GM21737 (cell line): ENCODE measurements at regions not wholly inside any gene's neighbourhood (a gene's known extent, or its start where the extent isn't known, plus 50 kb on each side); places are given as distances from the start of the nearest gene placed in this dataset.
"Not testable (repeated sequence)": the region's sequence is repeated elsewhere in the genome, so short reads cannot be mapped to it uniquely, and the experiment has no call there.

ENCODE experiments used
- ATAC-seq: cut with Tn5 transposase; IDR thresholded peaks from one replicate; pipeline ENCODE4 v1.9.1; 2021; ENCODE audit warnings: mild to moderate bottlenecking, moderate library complexity; ENCODE audit not compliant: unreplicated experiment

- no peak for ATAC-seq
These were observed 271.3 kb downstream of the PCDH20 start for GRCh38 chr13:61144301-61144700.

DNA sequence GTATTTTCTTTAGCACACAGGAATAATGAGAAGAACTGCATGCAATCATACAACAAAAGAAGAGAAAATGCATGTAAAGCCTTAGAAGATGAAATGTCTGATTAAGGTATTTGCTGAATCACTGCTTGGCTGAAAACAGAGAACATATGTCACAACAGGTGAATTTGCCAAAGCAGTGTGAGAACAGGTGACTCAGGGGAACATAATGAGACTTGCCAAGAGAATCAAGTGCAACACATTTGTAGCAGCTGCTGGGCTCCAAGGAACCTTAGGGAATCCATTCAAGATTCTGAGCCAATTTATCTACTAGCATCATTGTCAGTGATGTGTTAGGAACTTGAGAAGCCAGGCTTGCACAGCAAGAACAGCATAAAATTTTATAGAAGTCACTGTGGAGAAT, 273.1 kb downstream of the PCDH20 start:
- ATAC-seq = no peak

GRCh38 chr13:61138857-61139256, 276.8 kb downstream of the PCDH20 start:
- ATAC-seq = no peak

GRCh38 chr13:61136515-61136914, 279.1 kb downstream of the PCDH20 start:
- ATAC-seq = no peak

DNA sequence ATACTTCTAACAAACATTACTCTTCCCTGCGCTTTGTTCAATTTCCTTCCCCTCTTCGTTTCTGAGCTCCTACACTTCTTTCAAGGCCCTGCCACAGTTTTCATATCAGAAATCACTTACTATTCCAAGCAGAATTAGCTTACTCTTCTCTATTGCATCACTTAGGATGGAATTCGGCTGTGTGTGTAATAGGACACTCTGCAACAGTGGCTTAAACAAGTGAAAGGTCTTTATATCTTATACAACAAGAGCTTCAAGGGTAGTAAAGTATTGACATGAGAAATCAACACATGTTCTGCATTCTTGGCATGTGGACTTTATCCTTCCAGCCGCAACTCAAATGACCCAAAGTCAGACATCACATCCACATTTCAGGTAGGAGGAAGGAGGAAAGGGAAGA, 279.6 kb downstream of the PCDH20 start:
- no peak for ATAC-seq

DNA sequence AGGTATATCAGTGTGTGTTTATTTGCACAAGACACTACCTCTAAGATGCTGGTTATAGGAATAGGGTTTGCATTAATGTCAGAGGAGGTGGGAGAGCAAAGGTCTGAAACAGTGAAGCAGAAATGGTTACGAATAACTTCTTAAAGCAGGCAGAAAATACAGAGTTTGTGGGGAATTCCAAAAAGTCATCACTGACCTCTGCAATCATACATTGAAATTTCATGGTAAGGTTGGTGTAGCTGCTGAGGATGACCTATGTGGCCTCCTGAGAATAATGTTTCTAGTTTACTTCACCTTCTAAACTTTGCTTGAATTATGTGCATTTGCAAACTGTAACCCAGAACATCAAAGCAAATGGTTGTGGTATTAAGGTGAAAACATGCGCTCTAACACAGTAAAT, 280.1 kb downstream of the PCDH20 start:
- no peak for ATAC-seq

DNA sequence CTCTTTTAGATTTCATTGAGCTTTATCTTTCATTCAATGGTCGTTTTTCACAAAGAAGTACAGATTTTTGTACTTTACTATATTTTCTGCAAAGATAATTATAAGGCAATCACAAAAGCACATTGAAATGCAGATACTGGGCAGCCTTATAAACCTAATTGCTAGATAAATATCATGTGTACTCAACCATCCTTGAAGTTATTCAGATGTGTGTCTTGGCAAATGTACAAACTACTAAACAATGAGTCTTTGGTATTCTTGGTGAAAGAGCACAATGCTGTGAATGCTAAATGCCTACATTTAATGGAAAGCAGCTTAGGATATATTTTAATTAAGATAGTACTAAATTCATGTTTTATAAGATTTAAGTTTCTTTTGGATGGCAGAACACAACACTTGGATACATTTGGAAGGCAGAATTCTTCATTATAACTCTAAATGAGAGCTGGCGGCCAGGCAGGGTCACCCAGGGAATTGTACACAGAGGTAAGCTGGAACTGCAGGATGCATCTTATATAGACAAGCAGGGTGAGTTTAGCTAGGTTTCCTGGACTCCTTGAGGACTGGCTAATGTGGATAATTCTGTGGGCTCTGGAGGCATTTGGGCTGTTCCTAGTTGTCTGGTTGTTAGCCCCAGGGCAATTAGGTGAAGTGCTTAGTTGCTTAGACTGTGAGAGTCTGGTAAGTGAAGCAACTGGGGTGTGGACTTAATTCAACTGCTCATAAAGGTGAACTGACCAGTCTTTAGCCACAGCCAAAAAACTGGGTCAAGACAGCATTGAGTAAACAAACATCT, 286.6 kb downstream of the PCDH20 start:
- no peak for ATAC-seq

- no peak for ATAC-seq
These were observed 291.9 kb downstream of the PCDH20 start for GRCh38 chr13:61123538-61124289.

GRCh38 chr13:61113140-61113658, 302.4 kb downstream of the PCDH20 start:
- no peak for ATAC-seq

DNA sequence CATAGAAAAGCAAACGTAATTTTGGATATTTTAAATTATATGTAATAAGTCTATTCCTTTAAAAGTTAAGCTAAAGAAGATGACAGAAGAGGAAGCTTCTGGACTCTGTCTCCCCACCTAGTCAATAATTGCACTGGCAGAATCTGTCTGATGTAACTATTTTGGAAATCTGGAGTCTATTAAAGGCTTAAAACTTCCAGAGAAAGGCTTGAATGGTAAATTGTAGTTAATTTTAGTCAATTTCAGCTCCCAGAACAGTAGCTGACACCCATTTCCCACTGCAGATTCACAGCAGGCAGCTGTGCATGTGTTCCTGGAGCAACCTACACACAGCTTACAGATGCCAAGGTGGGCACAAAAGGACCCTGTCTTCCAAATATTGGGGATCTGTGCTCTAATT, 304.1 kb downstream of the PCDH20 start:
- no peak for ATAC-seq

GRCh38 chr13:61110732-61111131, 304.9 kb downstream of the PCDH20 start:
- no peak for ATAC-seq

DNA sequence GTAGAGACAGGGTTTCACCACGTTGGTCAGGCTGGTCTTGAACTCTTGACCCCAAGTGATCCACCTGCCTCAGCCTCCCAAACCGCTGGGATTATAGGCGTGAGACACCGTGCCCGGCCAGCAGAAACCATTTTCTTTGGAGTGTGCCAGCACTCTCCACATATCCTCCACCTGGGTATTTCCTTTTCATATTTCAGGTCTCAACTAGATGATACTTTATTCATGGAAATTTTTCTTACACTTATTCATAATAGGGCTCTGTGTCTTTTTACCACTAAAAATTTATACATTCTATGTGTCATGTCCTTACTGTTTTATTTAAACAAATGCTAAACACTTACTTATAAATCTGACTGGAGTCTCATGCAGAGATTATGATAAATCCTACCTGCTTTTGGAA, 305.9 kb downstream of the PCDH20 start:
- no peak for ATAC-seq

- no peak for ATAC-seq
These were observed 307.7 kb downstream of the PCDH20 start for GRCh38 chr13:61107989-61108388.

DNA sequence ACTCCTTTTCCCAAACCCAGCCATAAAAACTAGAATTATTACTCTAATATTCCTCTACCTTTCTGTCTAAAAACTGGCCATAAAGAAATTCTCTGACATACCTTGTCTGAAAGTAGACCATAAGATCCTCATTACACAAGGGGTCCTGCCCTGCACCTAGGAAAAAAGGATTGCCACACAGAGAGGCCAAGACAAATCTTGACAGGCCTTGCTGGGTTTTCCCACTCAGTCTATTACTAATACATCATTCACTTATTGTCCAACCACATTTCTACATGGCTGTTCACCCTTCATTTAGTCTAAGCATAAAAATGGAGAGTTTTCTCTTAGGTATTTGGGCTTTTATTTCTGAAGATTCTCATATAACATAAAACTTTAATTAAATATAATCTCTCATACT, 319.8 kb downstream of the PCDH20 start:
- ATAC-seq = no peak

DNA sequence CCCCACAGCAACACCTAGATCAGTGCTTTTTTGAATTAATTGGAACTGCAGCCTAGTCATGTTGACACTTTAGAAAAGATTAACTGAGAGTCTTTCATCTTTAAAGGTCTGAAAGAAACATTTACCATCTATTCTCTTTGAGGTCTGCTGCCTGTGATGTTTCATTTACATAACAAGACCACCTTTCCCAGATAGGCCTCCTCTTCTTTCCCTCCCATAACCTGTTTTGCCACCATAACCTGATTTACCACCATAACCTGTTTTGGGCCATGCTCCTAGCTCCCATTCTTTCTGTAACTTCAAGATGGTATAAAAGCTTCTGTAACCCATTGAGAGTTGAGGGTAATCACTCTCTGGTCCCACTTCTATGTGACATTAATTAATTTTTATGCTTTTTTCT, 320.8 kb downstream of the PCDH20 start:
- no peak for ATAC-seq

DNA sequence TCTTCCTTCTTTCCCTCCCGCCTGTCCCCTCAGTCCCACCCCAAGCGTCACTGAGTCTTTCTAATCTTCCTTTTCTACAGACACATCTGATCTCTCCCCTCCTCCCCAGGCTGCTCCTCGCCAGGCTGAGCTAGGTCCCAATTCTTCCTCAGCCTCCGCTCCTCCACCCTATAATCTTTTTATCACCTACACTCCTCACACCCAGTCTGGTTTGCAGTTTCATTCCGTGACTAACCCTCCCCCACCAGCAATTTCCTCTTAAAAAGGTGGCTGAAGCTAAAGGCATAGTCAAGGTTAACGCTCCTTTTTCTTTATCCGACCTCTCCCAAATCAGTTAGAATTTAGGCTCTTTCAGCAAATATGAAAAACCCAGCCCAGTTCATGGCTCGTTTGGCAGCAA, 325.8 kb downstream of the PCDH20 start:
- not testable (repeated sequence) for ATAC-seq

GRCh38 chr13:61086087-61086486, 329.6 kb downstream of the PCDH20 start:
- no peak for ATAC-seq

DNA sequence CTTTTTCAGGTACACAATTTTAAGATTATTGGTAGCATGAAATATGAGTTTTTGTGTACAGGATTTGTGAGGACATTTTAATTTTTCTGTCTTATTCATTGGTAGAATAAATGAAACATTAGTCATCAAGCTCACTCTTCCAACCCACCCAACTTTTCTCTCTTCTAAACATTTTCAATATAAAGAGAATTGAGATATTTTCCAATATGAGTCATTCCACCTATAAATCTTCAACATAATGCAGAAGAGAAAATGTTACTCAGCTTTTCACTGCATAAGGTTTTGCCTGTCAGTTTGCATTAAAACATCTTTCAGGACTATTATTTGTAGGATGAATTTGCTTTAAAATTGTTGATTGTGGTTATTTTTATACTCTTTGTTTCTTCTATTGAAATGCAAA, 330.7 kb downstream of the PCDH20 start:
- no peak for ATAC-seq

GRCh38 chr13:61078976-61079770, 336.5 kb downstream of the PCDH20 start:
- no peak for ATAC-seq

DNA sequence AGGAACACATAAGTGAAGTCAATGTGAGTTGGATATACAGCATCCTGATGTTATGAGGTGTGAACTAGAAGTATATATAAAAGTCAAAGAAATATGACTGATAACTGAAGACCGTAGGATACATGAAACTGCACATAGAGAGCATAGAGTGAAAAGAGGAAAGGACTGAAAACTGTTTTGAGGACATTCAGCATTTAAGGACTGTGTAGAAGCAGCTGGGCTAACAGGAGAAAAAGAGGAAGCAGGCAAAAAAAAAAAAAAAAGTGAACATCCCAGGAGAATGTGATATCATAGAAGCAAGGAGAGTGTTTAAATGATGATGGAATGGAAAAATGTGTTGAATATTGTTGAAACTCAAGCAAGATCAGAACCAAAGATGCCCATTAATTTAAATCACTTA, 363.5 kb downstream of the PCDH20 start:
- ATAC-seq = no peak

- no peak for ATAC-seq
These were observed 370.4 kb downstream of the PCDH20 start for GRCh38 chr13:61045251-61045650.
